ENCODE measurements at regions not wholly inside any gene's neighbourhood (a gene's known extent, or its start where the extent isn't known, plus 50 kb on each side); places are given as distances from the start of the nearest gene placed in this dataset.

GRCh38 chr5:12003680-12004079 lies 99.4 kb upstream of the CTNND2 start:
- Histone ChIP-seq H3K27ac (ENCODE audit: low read length) (no peak overlapping the region), H3K4me2 (ENCODE audit: insufficient read depth, low read length) (no peak overlapping the region), H3K27me3 (ENCODE audit: insufficient read depth, low read length, poor library complexity) (no peaks in the 10 kb centered on the region), H2AFZ (ENCODE audit: low read depth, low read length) (no peak overlapping the region), H3K9ac (ENCODE audit: low read depth, low read length) (no peak overlapping the region), H3K4me1 (ENCODE audit: insufficient read depth, low read length) (no peaks in the 10 kb centered on the region), H3K79me2 (ENCODE audit: insufficient read depth, low read length) (no peaks in the 10 kb centered on the region), H4K20me1 (ENCODE audit: insufficient read depth, low read length) (no peaks in the 10 kb centered on the region), H3K9me3 (ENCODE audit: insufficient read depth, low read length, severe bottlenecking) (no peaks in the 10 kb centered on the region), H3K36me3 (ENCODE audit: insufficient read depth, low read length) (no peaks in the 10 kb centered on the region), H3K4me3 (ENCODE audit: low read depth in 1 of 2, low read length in 2 of 2) (no peak overlapping the region)
- ATAC-seq (ENCODE audit: insufficient read depth, low read depth) (no peak), DNase-seq (no peak)
- TF ChIP-seq CTCF (IDR thresholded peaks at IDR 0.05; ENCODE audit: borderline replicate concordance, extremely low read depth, low read length, poor library complexity, severe bottlenecking) = no peak
- TF ChIP-seq EZH2 (IDR thresholded peaks at IDR 0.05; ENCODE audit: borderline replicate concordance, low read depth, low read length, severe bottlenecking) = no peak

DNA sequence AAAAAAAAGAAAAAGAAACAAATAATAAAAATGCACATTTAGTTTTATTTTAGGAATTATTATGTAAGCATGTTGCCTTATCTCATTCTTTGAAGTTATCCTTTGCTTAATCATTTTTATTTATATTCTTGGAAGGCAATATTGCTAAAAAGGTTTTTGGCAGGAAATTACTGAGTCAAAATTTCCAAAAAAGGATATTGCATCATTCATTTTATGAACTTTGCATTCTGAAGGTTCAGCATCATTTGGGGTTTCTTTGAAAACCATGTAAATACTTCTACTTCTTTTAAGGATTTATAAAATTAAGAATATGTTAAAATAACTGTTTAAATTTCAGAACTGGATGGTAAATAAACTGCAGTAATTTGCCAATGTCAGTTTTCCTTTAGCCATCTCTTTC lies 94.2 kb upstream of the CTNND2 start:
- H3K4me1 ChIP-seq (ENCODE audit: insufficient read depth, low read length) = no peaks in the 10 kb centered on the region
- H3K9ac ChIP-seq (ENCODE audit: low read depth, low read length) = no peak overlapping the region
- no peaks in the 10 kb centered on the region for H4K20me1 ChIP-seq (ENCODE audit: insufficient read depth, low read length)
- no peak overlapping the region for H2AFZ ChIP-seq (ENCODE audit: low read depth, low read length)
- ATAC-seq (ENCODE audit: insufficient read depth, low read depth) = no peak
- no peak overlapping the region for H3K27ac ChIP-seq (ENCODE audit: low read length)
- H3K9me3 ChIP-seq (ENCODE audit: insufficient read depth, low read length, severe bottlenecking) = no peaks in the 10 kb centered on the region
- no peaks in the 10 kb centered on the region for H3K79me2 ChIP-seq (ENCODE audit: insufficient read depth, low read length)
- no peaks in the 10 kb centered on the region for H3K27me3 ChIP-seq (ENCODE audit: insufficient read depth, low read length, poor library complexity)
- no peaks in the 10 kb centered on the region for H3K36me3 ChIP-seq (ENCODE audit: insufficient read depth, low read length)
- no peak overlapping the region for H3K4me2 ChIP-seq (ENCODE audit: insufficient read depth, low read length)
- TF ChIP-seq EZH2 (IDR thresholded peaks at IDR 0.05; ENCODE audit: borderline replicate concordance, low read depth, low read length, severe bottlenecking) (no peak), CTCF (IDR thresholded peaks at IDR 0.05; ENCODE audit: borderline replicate concordance, extremely low read depth, low read length, poor library complexity, severe bottlenecking) (no peak)
- no peak for DNase-seq
- H3K4me3 ChIP-seq (ENCODE audit: low read depth in 1 of 2, low read length in 2 of 2) = no peak overlapping the region

DNA sequence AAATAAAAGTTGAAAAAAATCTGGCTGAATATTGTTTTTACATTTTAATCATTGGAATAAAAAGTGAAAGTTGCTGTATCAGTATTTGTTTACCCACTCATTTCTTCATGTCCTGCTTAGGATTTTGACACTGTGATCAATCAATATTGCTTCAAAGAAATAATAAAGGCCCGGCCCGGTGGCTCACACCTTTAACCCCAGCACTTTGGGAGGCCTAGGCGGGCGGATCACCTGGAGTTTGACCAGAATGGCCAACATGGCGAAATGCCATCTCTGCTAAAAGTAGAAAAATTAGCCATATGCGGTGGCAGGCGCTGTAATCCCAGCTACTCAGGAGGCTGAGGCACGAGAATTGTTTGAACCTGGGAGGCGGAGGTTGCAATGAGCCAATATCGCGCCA lies 93.7 kb upstream of the CTNND2 start:
- ATAC-seq (ENCODE audit: insufficient read depth, low read depth) = no peak
- Histone ChIP-seq H3K9ac (ENCODE audit: low read depth, low read length) (no peak overlapping the region), H3K27ac (ENCODE audit: low read length) (no peak overlapping the region)

More for the DNA sequence above, 93.7 kb upstream of the CTNND2 start:
- Histone ChIP-seq H3K36me3 (ENCODE audit: insufficient read depth, low read length) (no peaks in the 10 kb centered on the region), H3K4me2 (ENCODE audit: insufficient read depth, low read length) (no peak overlapping the region), H3K27me3 (ENCODE audit: insufficient read depth, low read length, poor library complexity) (no peaks in the 10 kb centered on the region), H3K9me3 (ENCODE audit: insufficient read depth, low read length, severe bottlenecking) (no peaks in the 10 kb centered on the region), H4K20me1 (ENCODE audit: insufficient read depth, low read length) (no peaks in the 10 kb centered on the region), H3K79me2 (ENCODE audit: insufficient read depth, low read length) (no peaks in the 10 kb centered on the region), H3K4me3 (ENCODE audit: low read depth in 1 of 2, low read length in 2 of 2) (no peak overlapping the region), H3K4me1 (ENCODE audit: insufficient read depth, low read length) (no peaks in the 10 kb centered on the region), H2AFZ (ENCODE audit: low read depth, low read length) (no peak overlapping the region)
- TF ChIP-seq CTCF (IDR thresholded peaks at IDR 0.05; ENCODE audit: borderline replicate concordance, extremely low read depth, low read length, poor library complexity, severe bottlenecking) = no peak
- no peak for TF ChIP-seq EZH2 (IDR thresholded peaks at IDR 0.05; ENCODE audit: borderline replicate concordance, low read depth, low read length, severe bottlenecking)
- no peak for DNase-seq
